NB4 (cell line): ENCODE measurements at regions not wholly inside any gene's neighbourhood (a gene's known extent, or its start where the extent isn't known, plus 50 kb on each side); places are given as distances from the start of the nearest gene placed in this dataset.

Experiments used
- POLR2A ChIP-seq: IDR thresholded peaks from 2 replicates; pipeline ENCODE4 v1.6.1; 2011; ENCODE audit warnings: mild to moderate bottlenecking; ENCODE audit not compliant: insufficient read length; ENCODE audit errors: extremely low read depth
- TF ChIP-seq, protein P1 (sequence below): IDR thresholded peaks from one replicate; pipeline ENCODE4 v1.5.1; 2012; ENCODE audit warnings: low read depth, low read length

DNA sequence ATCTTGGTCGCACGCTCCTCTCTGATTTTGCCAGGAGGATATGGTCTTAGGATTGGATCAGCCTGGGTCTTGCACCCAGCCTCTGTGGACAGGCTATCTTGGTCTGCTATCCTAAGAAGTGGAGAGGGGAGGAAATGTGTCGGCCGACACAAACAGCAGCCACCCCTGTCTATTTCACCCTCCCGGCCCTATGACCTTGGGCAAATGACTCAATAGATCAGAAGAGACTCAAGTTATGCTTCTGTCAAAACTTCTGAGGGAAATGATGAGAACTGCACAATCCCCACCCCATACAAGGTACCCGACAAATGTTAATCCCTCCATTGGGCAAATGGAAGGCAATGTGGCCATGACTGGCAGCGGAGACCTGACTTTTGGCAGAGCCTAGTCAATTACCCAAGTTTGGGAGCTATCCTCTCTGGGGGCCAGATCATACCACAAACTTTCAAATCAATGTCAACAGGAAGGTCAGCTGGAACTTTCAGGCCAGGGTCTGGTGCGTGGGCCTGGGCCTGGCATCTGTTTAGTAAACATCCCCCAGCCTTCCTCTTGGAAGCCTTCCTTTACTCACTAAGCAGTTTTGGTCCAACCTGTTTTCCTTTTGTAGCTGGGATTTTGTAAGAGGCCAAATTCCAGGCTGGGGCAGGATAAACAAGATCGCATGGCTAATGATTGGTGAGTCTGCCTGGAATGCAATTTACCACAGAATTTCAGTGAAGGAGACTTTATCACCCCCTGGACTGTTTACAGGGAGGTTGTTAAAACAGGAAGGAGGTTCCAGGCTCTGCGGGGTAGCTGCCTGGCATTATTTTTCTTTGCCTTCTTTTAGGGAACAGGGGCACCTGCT lies 64.2 kb upstream of the CPEB4 start:
- TF ChIP-seq, protein P1, sequence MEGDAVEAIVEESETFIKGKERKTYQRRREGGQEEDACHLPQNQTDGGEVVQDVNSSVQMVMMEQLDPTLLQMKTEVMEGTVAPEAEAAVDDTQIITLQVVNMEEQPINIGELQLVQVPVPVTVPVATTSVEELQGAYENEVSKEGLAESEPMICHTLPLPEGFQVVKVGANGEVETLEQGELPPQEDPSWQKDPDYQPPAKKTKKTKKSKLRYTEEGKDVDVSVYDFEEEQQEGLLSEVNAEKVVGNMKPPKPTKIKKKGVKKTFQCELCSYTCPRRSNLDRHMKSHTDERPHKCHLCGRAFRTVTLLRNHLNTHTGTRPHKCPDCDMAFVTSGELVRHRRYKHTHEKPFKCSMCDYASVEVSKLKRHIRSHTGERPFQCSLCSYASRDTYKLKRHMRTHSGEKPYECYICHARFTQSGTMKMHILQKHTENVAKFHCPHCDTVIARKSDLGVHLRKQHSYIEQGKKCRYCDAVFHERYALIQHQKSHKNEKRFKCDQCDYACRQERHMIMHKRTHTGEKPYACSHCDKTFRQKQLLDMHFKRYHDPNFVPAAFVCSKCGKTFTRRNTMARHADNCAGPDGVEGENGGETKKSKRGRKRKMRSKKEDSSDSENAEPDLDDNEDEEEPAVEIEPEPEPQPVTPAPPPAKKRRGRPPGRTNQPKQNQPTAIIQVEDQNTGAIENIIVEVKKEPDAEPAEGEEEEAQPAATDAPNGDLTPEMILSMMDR: no peak
- no peak for TF ChIP-seq POLR2A
